Astrocyte (in vitro differentiated cells and primary cell): ENCODE measurements at regions not wholly inside any gene's neighbourhood (a gene's known extent, or its start where the extent isn't known, plus 50 kb on each side); places are given as distances from the start of the nearest gene placed in this dataset.

Experiments
- EZH2 ChIP-seq: IDR thresholded peaks from 2 replicates; pipeline ENCODE4 v1.6.1; 2012; ENCODE audit warnings: mild to moderate bottlenecking, low read length, inconsistent platforms; ENCODE audit not compliant: insufficient read depth
- TF ChIP-seq, protein P1 (sequence below): IDR thresholded peaks from 2 replicates; pipeline ENCODE4 v1.5.1; 2011; ENCODE audit warnings: low read depth, mild to moderate bottlenecking, inconsistent platforms, low read length, moderate library complexity; ENCODE audit not compliant: insufficient read depth

DNA sequence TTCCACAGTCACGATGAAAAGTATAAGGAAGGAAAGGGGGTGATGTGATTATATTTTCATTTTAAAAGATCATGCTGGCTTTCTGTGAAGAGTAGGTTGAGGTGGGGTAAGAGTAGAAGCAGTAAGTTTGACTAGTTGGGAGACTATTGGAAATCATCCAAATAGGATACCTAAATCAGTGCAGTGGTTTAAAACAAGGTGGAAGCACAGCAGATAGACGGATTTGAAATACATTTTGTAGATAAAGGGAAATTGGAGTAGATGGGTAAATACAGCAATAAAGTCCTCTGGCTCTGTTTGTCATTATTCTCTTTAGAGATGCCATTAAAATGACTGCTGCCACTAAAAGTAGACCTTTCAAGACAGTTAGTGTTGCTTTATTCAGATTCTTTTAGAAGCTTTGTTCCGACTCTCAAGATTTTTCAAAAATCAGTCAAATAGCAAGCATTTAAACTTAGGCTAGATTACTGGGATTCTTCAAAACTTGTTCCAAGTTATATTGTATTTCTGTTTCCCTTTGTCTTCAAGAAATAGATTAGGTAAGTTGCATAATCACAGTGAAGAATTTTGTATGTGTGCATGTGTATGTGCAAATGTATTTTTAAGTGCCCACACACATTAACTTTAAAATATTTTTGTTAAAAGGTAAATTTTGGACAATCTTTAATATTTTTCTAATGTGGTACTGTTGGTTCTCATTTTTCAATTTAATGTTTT lies 61.7 kb upstream of the DTNA start:
- no peak for TF ChIP-seq EZH2
- TF ChIP-seq, protein P1, sequence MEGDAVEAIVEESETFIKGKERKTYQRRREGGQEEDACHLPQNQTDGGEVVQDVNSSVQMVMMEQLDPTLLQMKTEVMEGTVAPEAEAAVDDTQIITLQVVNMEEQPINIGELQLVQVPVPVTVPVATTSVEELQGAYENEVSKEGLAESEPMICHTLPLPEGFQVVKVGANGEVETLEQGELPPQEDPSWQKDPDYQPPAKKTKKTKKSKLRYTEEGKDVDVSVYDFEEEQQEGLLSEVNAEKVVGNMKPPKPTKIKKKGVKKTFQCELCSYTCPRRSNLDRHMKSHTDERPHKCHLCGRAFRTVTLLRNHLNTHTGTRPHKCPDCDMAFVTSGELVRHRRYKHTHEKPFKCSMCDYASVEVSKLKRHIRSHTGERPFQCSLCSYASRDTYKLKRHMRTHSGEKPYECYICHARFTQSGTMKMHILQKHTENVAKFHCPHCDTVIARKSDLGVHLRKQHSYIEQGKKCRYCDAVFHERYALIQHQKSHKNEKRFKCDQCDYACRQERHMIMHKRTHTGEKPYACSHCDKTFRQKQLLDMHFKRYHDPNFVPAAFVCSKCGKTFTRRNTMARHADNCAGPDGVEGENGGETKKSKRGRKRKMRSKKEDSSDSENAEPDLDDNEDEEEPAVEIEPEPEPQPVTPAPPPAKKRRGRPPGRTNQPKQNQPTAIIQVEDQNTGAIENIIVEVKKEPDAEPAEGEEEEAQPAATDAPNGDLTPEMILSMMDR, result no peak
